Suppressor macrophage treated with lipopolysaccharide for 4 hours (primary cell): ENCODE measurements at regions not wholly inside any gene's neighbourhood (a gene's known extent, or its start where the extent isn't known, plus 50 kb on each side); places are given as distances from the start of the nearest gene placed in this dataset.
A peak's percentile ranks its signal among the peaks of the same experiment; 100 is the strongest.

Experiments used
- DNase-seq: peaks from one replicate; pipeline ENCODE4 v3.0.0-alpha.2; 2020

DNA sequence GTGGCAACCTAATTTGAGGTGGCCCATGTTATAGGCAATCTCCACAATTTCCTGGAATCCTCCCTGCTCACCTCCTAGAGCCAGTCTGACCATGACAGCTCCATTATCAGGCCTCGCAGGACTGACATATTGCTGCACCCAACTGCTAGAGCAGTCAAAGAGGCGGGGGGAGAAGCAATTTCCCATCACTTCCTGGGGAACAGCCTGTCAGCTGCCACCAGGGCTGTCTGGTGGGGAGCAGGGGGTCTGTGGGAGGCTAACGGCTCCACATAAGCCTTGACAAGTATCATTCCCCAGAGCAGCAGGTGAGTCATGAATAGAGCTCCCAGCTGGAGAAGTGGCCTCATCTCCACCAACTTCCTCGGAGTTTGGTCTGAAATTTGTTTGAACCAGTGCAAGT, 322.9 kb downstream of the MATN1 start:
- no peak for DNase-seq

DNA sequence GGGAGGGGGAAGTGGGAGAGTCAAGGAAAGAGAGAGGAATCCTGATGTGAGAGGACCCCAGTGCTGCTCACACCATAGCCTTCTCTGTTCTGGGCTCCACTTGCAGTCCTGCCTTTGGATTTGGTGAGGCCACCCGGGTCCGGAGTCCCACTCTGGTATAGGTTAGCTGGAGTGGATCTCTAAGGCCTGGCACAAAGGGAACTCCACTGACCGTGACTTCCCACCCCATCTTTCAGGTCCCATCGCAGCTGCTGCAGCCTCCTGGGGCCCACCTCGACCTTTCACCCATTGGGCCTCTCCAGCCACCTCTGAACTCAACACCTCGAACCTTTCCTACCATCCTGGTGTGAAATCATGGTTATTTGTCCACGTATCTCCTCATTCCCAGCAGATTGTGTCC, 324.4 kb downstream of the MATN1 start:
- DNase-seq = no peak

- DNase-seq = no peak
Measured at GRCh38 chr1:30397576-30397975, 325.8 kb downstream of the MATN1 start.

DNA sequence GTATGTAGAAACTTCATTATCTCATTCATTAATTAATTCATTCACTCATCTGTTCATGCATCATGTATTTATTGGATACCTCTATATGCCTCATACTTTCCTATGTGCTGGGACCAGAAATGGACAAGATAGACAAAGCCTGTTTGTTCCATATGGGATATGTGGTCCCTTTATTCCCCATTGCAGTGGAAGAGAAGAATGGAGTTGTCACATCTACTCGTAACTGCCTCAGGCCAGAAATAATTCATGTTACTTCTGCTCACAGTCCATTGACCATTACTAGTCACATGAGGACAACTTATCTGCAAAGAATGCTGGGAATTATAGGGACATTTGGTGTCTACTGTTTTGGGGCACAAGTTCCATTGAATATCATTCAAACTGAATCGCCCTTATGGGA, 327.8 kb downstream of the MATN1 start:
- DNase-seq = no peak

DNA sequence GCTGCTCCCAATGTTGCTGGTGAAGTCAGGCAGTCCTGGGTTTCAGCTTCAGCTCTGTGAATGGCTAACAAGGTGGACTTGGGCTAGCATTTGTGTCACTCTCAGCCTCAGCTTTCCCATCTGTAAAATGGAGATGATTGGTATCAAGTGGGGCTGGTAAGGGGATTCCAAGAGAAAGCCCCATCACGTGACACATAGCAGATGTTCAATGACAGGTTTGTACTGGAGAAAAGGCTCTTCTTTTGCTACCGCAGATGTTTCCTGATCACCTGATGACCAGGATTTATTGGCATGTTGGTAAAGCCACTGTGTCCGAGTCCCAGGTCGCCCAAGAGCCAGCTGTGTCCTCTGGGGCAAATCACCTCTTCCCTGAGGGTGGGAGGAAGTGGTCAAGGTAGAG, 335.0 kb downstream of the MATN1 start:
- DNase-seq = no peak

DNA sequence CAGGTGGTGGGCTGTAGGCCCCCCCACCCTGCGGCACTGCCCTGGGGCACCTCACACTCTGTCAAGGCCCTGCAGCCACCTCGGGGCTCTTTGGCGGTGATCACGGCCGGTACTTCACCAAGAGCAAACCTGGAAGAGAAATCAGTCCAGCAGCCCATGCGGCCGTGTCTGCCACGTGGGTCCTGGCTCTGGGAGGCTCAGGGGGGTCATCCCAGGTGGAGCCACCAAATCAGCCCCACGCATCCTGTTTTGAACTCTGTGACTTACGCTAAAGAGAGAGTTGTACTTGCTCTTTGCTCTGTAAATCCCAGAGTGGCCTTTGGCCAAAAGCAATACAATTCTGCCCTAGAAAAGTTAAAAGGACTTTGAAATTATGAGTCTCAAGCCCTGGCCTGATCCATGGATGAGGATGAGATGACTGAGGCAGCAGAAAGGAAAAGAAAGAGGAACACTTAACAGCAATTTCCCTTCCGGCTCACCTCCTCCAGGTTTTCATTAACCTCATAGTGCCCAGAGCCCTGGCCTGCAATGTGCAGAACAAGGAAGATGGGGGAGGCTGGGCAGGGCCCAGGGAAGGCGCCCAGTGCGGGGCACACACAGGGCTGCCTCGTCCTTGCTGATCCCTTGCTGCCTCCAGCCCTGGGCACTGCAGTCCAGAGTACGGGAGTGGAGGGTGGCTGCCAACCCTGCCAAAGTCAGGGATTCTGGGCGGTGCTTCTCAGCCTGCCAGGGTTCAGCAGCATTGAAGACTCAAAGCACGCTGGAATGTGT, 337.0 kb downstream of the MATN1 start:
- no peak for DNase-seq

- no peak for DNase-seq
Measured at GRCh38 chr1:30385246-30385995, 338.0 kb downstream of the MATN1 start.

GRCh38 chr1:30384286-30385245, 338.8 kb downstream of the MATN1 start:
- no peak for DNase-seq

DNA sequence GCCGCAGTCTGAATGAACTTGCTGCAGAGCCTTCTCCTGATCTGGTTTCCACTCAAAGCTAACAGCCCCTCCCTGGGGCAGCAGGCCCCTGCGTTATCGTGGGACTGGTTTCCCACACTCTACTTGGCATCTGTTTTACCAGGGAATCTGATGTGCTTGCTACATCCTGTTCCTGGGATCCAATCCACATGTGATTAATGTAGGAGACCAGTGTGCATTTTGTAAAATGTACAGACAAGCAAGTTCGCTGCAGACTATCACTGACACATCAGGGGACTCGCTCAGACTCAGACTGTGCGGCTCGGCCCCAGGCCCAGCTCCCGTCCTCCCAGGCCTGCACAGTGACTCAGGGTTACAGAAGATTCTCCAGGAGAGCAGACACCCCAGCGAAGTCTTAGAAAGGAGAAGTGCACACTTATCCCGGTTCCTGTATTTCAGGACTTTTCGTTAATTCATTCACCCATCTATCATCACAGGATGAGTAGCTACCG, 340.1 kb downstream of the MATN1 start:
- no peak for DNase-seq

- DNase-seq = no peak
Measured at GRCh38 chr1:30382496-30382895, 340.9 kb downstream of the MATN1 start.

DNA sequence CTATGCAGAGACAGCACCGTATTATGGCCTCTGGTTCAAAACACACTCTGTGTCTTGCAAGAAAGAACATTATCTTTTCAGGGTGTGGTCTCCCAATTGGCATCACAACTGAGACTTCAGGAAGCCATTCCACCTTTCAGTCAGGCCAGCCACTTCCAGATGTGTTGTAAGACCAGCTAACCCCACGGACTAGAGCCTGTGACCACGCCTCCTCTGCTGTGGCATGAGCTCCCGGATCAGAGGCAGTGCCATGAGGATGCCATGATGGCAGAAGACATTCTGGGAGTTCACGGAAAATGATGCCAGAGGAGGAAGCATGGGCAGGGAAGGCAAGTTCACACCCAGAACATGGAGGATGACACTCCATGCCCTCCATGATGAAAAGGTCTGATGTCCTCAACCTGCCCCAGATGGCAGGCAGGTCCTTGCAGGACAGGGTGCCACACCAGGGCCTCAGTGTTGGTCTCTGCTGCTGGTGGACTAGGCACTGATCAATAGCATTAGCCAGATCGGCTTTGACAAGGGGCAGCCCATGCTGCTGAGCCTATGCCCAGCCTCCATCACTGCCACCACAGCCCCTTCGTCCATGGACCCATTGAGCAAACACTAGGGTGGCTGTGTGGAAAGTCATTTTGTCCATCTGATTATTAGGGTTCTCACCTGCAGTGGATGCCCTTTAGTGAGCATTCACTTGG, 341.6 kb downstream of the MATN1 start:
- no peak for DNase-seq

DNA sequence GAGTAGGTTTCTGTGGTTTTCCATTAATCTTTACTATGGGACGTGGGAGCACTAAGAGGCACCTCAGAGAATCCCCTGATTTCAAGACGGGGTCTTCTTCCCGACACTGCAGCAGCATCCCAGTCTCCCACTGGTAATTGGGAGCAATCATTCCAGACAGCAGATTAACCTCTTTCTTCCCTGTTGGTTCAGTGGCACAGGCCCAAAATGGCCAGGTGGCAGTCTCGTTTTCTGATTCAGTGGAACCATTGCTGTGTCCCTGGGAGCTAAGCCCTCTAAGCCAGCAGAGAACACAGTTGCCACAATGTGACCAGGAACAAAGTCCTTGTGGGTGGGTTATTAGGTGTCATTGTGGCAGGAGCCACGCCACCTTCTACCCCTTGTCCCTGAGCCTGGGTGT, 342.1 kb downstream of the MATN1 start:
- no peak for DNase-seq

DNA sequence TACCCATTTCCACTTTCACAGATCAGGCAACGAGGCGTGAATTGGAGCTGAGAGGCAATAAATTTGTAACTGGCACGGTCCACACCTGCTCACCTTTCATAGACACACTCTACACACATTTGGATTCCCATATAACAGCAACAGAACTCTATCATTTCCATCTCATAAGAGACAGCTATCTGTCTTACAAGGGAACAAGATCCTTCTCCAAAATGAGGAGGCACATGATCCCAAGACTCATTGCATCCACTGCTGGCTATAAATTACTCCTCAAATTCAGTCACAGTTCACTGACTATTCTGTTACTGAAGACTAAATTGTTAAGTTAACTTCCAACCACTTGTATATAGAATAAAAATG, 342.8 kb downstream of the MATN1 start:
- no peak for DNase-seq

DNA sequence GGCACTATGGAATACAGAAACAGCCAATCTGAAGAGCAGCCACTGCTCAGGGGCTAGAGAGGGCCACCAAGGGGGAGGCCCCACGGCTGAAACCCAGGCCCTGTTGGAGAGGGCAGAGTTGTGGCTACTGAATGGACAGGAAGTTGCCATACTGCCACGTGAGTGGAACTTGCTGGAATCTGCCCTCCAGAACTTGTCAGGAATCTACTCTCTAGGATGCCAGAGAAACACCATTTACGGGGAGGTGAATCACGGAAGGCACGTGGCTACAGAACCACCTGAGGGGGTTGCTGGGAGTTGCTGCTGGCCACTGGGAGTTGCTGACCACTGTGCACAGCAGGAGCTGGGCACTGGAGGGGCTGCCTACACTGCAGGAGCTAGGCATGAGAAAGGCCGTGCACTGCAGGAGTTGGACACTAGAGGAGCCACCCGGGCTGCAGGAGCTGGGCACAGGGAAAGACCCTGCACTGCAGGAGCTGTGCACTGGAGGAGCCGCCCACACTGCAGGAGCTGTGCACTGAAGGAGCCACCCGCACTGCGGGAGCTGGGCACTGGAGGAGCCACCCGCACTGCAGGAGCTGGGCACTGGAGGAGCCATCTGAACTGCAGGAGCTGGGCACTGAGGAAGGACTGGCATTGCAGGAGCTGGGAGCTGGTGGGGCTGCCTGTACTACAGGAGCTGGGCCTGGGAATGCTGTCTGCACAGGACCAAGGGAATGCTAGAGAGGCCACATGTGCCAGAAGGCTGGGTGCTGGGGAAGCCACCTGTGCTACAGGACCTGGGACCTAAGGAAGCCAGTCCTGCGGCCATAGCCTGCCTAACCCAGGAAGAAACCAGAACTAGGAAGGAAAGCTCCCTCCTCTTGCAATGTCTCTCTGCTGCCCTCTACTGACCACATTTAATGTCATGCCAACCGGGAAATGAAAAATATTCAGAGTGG, 343.4 kb downstream of the MATN1 start:
- peak; percentile 86 for DNase-seq

DNA sequence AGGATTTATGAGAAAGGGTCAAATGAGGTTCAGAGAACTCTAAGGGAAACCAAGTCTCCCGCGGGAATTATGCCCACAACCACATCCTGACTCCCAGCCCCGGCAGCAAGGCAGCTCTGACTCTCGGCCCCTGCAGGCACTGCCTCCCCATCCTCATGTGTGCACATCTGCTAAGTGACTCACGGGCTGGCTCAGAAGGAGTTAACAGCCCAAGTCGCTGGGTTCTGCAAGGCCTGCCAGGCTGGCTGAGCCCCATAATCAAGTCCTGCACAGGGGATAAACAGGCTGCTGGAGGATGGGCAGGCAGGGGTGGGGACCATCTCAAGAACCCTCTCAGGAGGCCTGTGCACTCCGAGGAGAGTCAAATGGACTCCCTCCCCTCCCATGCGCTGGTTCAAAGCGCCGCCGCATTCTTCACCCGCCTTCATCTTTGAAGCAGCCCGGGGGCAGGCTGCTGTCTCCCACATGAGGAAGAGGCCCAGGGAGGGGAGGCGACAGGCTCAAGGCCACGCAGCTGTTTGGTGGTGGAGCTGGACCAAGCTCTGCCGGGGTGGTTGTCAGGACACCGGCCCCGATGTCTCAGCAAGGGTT, 344.3 kb downstream of the MATN1 start:
- no peak for DNase-seq

DNA sequence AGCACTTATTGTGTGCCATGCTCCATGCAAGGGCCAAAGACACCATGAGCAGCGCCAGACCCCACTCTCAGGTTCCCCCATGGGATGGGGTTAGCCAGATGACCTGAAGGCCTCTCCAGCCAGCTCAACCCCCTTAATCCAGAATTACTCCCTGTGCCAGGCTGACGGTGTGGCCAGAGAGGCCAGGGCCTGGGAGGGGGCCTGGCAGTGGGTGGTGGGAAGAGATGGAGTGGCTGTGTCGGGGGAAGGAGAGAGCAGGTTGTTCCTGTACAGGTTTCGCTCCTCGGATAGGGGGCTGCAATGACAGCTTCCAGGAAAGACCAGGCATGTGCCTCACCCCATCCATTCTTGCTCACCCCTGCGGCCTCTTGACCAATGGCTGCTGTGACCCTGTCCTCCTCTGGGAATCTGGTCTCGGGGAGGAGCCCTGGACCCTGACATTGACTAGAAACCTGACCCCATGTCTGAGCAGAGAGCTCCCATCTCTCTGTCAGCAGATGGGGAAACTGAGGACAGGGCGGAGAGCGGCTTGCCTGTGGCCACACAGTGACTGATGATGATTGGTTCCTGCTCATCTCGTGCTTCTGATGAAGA, 345.3 kb downstream of the MATN1 start:
- no peak for DNase-seq

DNA sequence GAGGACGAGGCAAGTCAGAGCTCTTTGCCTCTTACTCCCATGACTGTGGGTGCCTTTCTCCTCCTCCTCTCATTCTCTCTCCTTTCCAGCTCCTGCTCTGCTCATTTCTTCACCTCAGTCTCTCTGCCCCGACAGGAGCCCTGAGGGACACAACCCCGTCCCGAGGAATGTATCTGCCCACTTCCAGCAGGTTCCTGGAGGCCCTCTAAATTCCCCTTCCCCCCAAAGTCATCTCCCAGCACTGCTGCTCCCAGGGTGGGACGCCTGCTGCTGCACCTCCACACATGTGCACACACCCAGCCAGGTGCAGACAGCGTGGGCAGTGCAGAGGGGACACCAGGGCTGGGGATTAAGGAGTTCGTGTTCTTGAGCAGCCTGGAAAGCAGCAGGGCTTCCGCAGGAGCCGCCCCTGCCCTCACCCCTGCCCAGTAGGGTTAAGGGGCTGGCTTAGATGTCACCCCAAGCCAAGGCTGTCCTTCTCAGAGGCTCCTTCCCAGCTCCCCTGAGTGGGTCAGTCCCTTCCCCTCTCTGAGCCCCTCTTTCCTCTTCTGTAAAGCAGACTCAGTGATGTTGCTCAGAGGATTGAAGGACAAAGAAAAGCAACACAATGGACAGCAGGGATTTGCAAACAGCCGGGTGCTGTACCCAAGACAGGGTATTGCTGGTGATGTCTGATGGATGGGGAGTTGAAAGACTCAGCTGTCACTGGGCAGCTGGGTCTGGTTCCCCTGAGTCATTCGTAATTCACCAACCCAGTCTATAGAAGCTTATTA, 346.0 kb downstream of the MATN1 start:
- no peak for DNase-seq

- no peak for DNase-seq
Measured at GRCh38 chr1:30376054-30376697, 347.2 kb downstream of the MATN1 start.

DNA sequence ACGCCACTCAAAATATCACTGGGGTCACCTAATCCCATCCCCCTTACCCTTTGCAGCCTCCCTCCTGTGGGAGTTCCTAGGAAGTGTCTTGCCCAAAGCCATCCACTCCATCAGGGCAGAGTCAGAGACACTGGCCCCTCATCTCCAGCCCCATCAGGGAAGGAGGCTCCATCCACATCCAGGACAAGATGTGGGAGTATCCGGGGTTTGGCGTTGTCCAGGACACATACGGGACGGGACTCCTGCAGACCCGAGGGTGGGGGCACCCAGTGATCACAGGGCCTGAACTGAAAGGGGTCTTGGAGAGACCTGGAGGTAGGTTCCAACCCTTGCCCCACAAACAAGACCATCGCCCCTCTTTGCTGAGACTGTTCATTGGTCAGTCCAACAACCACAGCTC, 348.2 kb downstream of the MATN1 start:
- no peak for DNase-seq
